ENCODE measurements at regions not wholly inside any gene's neighbourhood (a gene's known extent, or its start where the extent isn't known, plus 50 kb on each side); places are given as distances from the start of the nearest gene placed in this dataset.

- no peak for DNase-seq
Observed at GRCh38 chr4:57554556-57555092, 444.4 kb upstream of the IGFBP7 start.

- DNase-seq: no peak
Observed at GRCh38 chr4:57553728-57554127, 443.5 kb upstream of the IGFBP7 start.

GRCh38 chr4:57550198-57550597 is 440.0 kb upstream of the IGFBP7 start:
- no peak for DNase-seq

GRCh38 chr4:57548856-57549255 is 438.7 kb upstream of the IGFBP7 start:
- DNase-seq: no peak

- DNase-seq: no peak
Observed at GRCh38 chr4:57544811-57545654, 434.8 kb upstream of the IGFBP7 start.

- no peak for DNase-seq
Observed at GRCh38 chr4:57504797-57505530, 394.8 kb upstream of the IGFBP7 start.

GRCh38 chr4:57504139-57504538 is 394.0 kb upstream of the IGFBP7 start:
- DNase-seq: no peak

GRCh38 chr4:57501720-57502119 is 391.5 kb upstream of the IGFBP7 start:
- no peak for DNase-seq

- DNase-seq: no peak
Observed at GRCh38 chr4:57499786-57500185, 389.6 kb upstream of the IGFBP7 start.

- no peak for DNase-seq
Observed at GRCh38 chr4:57498251-57498650, 388.1 kb upstream of the IGFBP7 start.

GRCh38 chr4:57496697-57497471 is 386.7 kb upstream of the IGFBP7 start:
- DNase-seq: no peak

GRCh38 chr4:57494821-57495220 is 384.6 kb upstream of the IGFBP7 start:
- no peak for DNase-seq

- no peak for DNase-seq
Observed at GRCh38 chr4:57492251-57492878, 382.2 kb upstream of the IGFBP7 start.

- DNase-seq: no peak
Observed at GRCh38 chr4:57491388-57491787, 381.2 kb upstream of the IGFBP7 start.

- DNase-seq: no peak
Observed at GRCh38 chr4:57490520-57491255, 380.5 kb upstream of the IGFBP7 start.

GRCh38 chr4:57488366-57489162 is 378.4 kb upstream of the IGFBP7 start:
- DNase-seq: no peak

- DNase-seq: no peak
Observed at GRCh38 chr4:57475424-57475823, 365.2 kb upstream of the IGFBP7 start.

- DNase-seq: no peak
Observed at GRCh38 chr4:57465321-57466056, 355.3 kb upstream of the IGFBP7 start.

GRCh38 chr4:57462843-57463242 is 352.7 kb upstream of the IGFBP7 start:
- DNase-seq: no peak

- DNase-seq: no peak
Observed at GRCh38 chr4:57460967-57461366, 350.8 kb upstream of the IGFBP7 start.

All from activated naive CD4-positive, alpha-beta T cell (primary cell).